ENCODE measurements at regions not wholly inside any gene's neighbourhood (a gene's known extent, or its start where the extent isn't known, plus 50 kb on each side); places are given as distances from the start of the nearest gene placed in this dataset.
"Not testable (repeated sequence)": the region's sequence is repeated elsewhere in the genome, so short reads cannot be mapped to it uniquely, and the experiment has no call there.

GRCh38 chrY:17599263-17599662, 280.8 kb downstream of the CDY2B start:
- not testable (repeated sequence) for ATAC-seq; DNase-seq (ENCODE audit: low spot score)

- not testable (repeated sequence) for ATAC-seq; DNase-seq (ENCODE audit: low spot score)
These were observed 286.3 kb downstream of the CDY2B start for GRCh38 chrY:17593748-17594147.

DNA sequence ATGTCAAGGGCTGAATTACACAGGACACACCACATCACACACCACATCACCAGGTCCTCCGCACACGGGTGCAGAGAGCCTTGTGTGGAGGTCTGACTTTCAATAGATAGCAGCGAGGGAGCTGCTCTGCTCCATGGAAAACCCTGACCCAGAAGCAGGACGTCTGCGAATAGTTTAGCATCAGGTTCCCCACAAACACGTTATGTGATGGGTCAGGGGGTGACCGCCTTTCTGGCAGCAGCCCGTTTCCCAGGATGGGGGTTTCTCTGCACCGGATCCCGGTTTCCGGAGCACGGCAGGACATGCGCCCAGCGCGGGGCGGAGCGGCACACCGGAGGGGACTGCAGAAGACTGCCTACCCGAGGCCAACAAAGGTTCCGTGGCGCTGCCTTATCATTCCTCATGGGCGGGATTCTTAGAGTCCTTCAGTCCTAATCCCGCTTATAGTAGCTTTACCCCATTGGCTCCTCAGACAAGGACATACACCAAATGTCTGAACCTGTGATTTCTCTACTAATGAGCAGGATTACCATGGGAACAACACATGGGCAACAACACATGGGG, 300.0 kb downstream of the CDY2B start:
- DNase-seq (ENCODE audit: low spot score), result not testable (repeated sequence)
- peak; percentile 76 for ATAC-seq

DNA sequence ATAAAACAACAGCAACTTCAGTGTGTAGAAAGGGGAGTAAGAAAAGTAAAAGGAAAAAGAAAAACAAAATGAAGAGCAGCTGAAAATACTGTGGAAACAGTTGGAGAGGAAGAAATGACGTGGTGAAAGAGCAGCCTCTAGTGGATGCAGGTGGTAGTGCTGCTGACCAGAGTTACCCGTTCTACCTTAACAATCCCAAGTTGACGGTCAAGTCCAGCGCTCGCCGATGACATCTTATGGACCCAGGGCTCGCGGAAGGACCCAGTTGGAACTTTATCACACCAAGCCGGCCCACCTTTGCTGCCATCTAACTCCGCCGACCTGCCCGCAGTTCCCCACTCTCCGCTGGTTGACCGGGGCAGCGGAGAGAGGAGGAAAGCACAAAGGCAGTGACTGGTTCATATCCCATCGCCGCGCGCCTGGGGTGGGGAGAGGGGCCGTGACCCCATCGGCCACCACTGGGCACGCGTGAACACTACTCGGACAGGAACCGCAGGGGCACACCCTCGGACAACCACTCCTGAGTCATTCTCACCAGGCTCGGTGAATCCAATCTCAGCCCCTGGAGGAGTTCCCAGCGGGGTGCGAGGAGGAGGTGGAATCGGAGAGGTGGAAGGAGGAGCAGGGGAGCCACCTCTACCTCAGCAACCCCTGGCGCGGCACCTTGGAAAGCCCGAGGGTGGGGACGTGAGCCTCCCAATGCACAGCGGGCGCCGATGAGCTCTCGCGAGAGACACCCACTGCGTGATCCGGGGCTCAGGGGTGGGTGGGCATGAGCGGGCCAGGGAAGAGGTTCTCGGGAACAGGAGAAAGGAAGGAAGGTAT, 300.7 kb downstream of the CDY2B start:
- not testable (repeated sequence) for DNase-seq (ENCODE audit: low spot score)
- ATAC-seq, result peak; percentile 94

GRCh38 chrY:17563114-17563513, 316.9 kb downstream of the CDY2B start:
- DNase-seq (ENCODE audit: low spot score); ATAC-seq: not testable (repeated sequence)
